Retinal pigment epithelial cell (primary cell): ENCODE measurements at regions not wholly inside any gene's neighbourhood (a gene's known extent, or its start where the extent isn't known, plus 50 kb on each side); places are given as distances from the start of the nearest gene placed in this dataset.
"Not testable (repeated sequence)": the region's sequence is repeated elsewhere in the genome, so short reads cannot be mapped to it uniquely, and the experiment has no call there.

Experiments
- DNase-seq: peaks from one replicate; pipeline ENCODE4 v3.0.0-alpha.2; 2010; ENCODE audit warnings: low read depth
- H3K4me3 ChIP-seq: 2 replicates; pipeline ENCODE4 v1.5.1; 2011; ENCODE audit warnings: mild to moderate bottlenecking, low read length, control low read depth, moderate library complexity
- CTCF ChIP-seq: conservative IDR thresholded peaks from 2 replicates; pipeline ENCODE4 v1.5.1; 2011; ENCODE audit warnings: low read depth, low read length, control low read depth, inconsistent platforms

GRCh38 chr1:105088166-105088565 is 1338.5 kb downstream of the AMY1C start:
- DNase-seq: no peak
- no peak overlapping the region for H3K4me3 ChIP-seq
- no peak for TF ChIP-seq CTCF

GRCh38 chr1:105093893-105094292 is 1344.2 kb downstream of the AMY1C start:
- H3K4me3 ChIP-seq, DNase-seq: not testable (repeated sequence)

GRCh38 chr1:105100102-105100501 is 1350.4 kb downstream of the AMY1C start:
- TF ChIP-seq CTCF: no peak
- no peak for DNase-seq
- no peak overlapping the region for H3K4me3 ChIP-seq

GRCh38 chr1:105101261-105101660 is 1351.6 kb downstream of the AMY1C start:
- no peak for DNase-seq
- no peak for TF ChIP-seq CTCF
- no peak overlapping the region for H3K4me3 ChIP-seq

GRCh38 chr1:105102371-105102770 is 1352.7 kb downstream of the AMY1C start:
- TF ChIP-seq CTCF: no peak
- H3K4me3 ChIP-seq: no peak overlapping the region
- DNase-seq: no peak

GRCh38 chr1:105122041-105122440 is 1372.3 kb downstream of the AMY1C start:
- TF ChIP-seq CTCF: no peak
- no peak overlapping the region for H3K4me3 ChIP-seq
- no peak for DNase-seq

- peak; percentile 70 for TF ChIP-seq CTCF
- DNase-seq: no peak
Measured at GRCh38 chr1:105137543-105138457, 1388.1 kb downstream of the AMY1C start.

More at GRCh38 chr1:105137543-105138457, 1388.1 kb downstream of the AMY1C start:
- no peak overlapping the region for H3K4me3 ChIP-seq
